BLaER1 (cell line): ENCODE measurements at regions not wholly inside any gene's neighbourhood (a gene's known extent, or its start where the extent isn't known, plus 50 kb on each side); places are given as distances from the start of the nearest gene placed in this dataset.

Source experiments
- H3K27ac ChIP-seq: shearing (Covaris generic); formaldehyde crosslinking; 2 replicates; pipeline ENCODE4 v1.8.1; 2022
- H3K27me3 ChIP-seq: shearing (Covaris generic); formaldehyde crosslinking; 2 replicates; pipeline ENCODE4 v1.8.1; 2022
- H3K36me3 ChIP-seq: shearing (Covaris generic); formaldehyde crosslinking; 2 replicates; pipeline ENCODE4 v1.8.1; 2022
- H3K4me1 ChIP-seq: shearing (Covaris generic); formaldehyde crosslinking; 2 replicates; pipeline ENCODE4 v1.8.1; 2022
- H3K4me2 ChIP-seq: shearing (Covaris generic); formaldehyde crosslinking; 2 replicates; pipeline ENCODE4 v1.8.1; 2022
- H3K4me3 ChIP-seq: shearing (Covaris generic); formaldehyde crosslinking; 2 replicates; pipeline ENCODE4 v1.8.1; 2022
- H3K9ac ChIP-seq: shearing (Covaris generic); formaldehyde crosslinking; 2 replicates; pipeline ENCODE4 v1.8.1; 2022
- H3K9me3 ChIP-seq: shearing (Covaris generic); formaldehyde crosslinking; 2 replicates; pipeline ENCODE4 v1.8.1; 2022
- H4K20me1 ChIP-seq: shearing (Covaris generic); formaldehyde crosslinking; 2 replicates; pipeline ENCODE4 v1.8.1; 2022
- Cebpa-rat ChIP-seq: shearing (Covaris generic); IDR thresholded peaks from 2 replicates; pipeline ENCODE4 v1.8.1; 2022

GRCh38 chr20:39210341-39211036 lies 248.3 kb downstream of the DHX35 start:
- no peaks in the 10 kb centered on the region for H4K20me1 ChIP-seq

GRCh38 chr20:39206899-39207564 lies 244.9 kb downstream of the DHX35 start:
- Histone ChIP-seq H3K4me1 (0 out of 2 replicates have a peak, but pooled peaks cover 4% of the 10 kb centered on the region), H3K4me2 (no peak overlapping the region), H4K20me1 (no peaks in the 10 kb centered on the region), H3K9me3 (peaks cover 5% of the 10 kb centered on the region; the same call in 1 of the 2 replicates), H3K27ac (no peak overlapping the region), H3K36me3 (no peaks in the 10 kb centered on the region), H3K9ac (no peak overlapping the region), H3K27me3 (no peaks in the 10 kb centered on the region), H3K4me3 (no peak overlapping the region)
- no peak for TF ChIP-seq Cebpa-rat

More at GRCh38 chr20:39210341-39211036, 248.3 kb downstream of the DHX35 start:
- Histone ChIP-seq H3K4me3 (no peak overlapping the region), H3K9ac (no peak overlapping the region), H3K9me3 (no peaks in the 10 kb centered on the region), H3K27me3 (no peaks in the 10 kb centered on the region), H3K4me2 (no peak overlapping the region), H3K27ac (no peak overlapping the region), H3K4me1 (0 out of 2 replicates have a peak, but pooled peaks cover 4% of the 10 kb centered on the region), H3K36me3 (no peaks in the 10 kb centered on the region)
- no peak for TF ChIP-seq Cebpa-rat

- Histone ChIP-seq H3K4me1 (no peaks in the 10 kb centered on the region), H3K36me3 (no peaks in the 10 kb centered on the region), H3K27ac (no peak overlapping the region), H3K9ac (no peak overlapping the region), H3K27me3 (no peaks in the 10 kb centered on the region), H4K20me1 (no peaks in the 10 kb centered on the region), H3K4me2 (no peak overlapping the region), H3K4me3 (no peak overlapping the region), H3K9me3 (no peaks in the 10 kb centered on the region)
- TF ChIP-seq Cebpa-rat, result no peak
Measured at GRCh38 chr20:39195582-39196021, 233.5 kb downstream of the DHX35 start.

GRCh38 chr20:39190666-39191570 lies 228.8 kb downstream of the DHX35 start:
- no peak overlapping the region for H3K4me3 ChIP-seq
- no peak overlapping the region for H3K4me2 ChIP-seq
- no peaks in the 10 kb centered on the region for H4K20me1 ChIP-seq
- no peaks in the 10 kb centered on the region for H3K36me3 ChIP-seq
- no peaks in the 10 kb centered on the region for H3K27me3 ChIP-seq
- H3K9me3 ChIP-seq, result peaks cover under 1% of the 10 kb centered on the region; the same call in 1 of the 2 replicates
- H3K9ac ChIP-seq, result no peak overlapping the region
- H3K4me1 ChIP-seq, result no peaks in the 10 kb centered on the region
- no peak overlapping the region for H3K27ac ChIP-seq
- no peak for TF ChIP-seq Cebpa-rat

GRCh38 chr20:39188266-39188765 lies 226.2 kb downstream of the DHX35 start:
- H3K27me3 ChIP-seq, result no peaks in the 10 kb centered on the region
- H3K9ac ChIP-seq, result no peak overlapping the region
- TF ChIP-seq Cebpa-rat, result no peak
- no peak overlapping the region for H3K4me2 ChIP-seq
- H3K27ac ChIP-seq, result no peak overlapping the region
- peaks cover 18% of the 10 kb centered on the region for H3K9me3 ChIP-seq
- no peak overlapping the region for H3K4me3 ChIP-seq
- H3K36me3 ChIP-seq, result no peaks in the 10 kb centered on the region
- no peaks in the 10 kb centered on the region for H3K4me1 ChIP-seq
- no peaks in the 10 kb centered on the region for H4K20me1 ChIP-seq

- H3K36me3 ChIP-seq, result no peaks in the 10 kb centered on the region
- H3K9ac ChIP-seq, result no peak overlapping the region
- peaks cover 18% of the 10 kb centered on the region for H3K9me3 ChIP-seq
- TF ChIP-seq Cebpa-rat, result no peak
- H3K27me3 ChIP-seq, result no peaks in the 10 kb centered on the region
- no peak overlapping the region for H3K4me3 ChIP-seq
- H3K4me2 ChIP-seq, result no peak overlapping the region
- no peaks in the 10 kb centered on the region for H3K4me1 ChIP-seq
- H3K27ac ChIP-seq, result no peak overlapping the region
- no peaks in the 10 kb centered on the region for H4K20me1 ChIP-seq
Measured at GRCh38 chr20:39181490-39181889, 219.3 kb downstream of the DHX35 start.

- no peak for TF ChIP-seq Cebpa-rat
- H3K4me2 ChIP-seq, result no peak overlapping the region
- no peak overlapping the region for H3K4me3 ChIP-seq
- no peak overlapping the region for H3K9ac ChIP-seq
- H3K27ac ChIP-seq, result no peak overlapping the region
- no peaks in the 10 kb centered on the region for H3K36me3 ChIP-seq
- H3K9me3 ChIP-seq, result no peaks in the 10 kb centered on the region
- H4K20me1 ChIP-seq, result no peaks in the 10 kb centered on the region
- no peaks in the 10 kb centered on the region for H3K27me3 ChIP-seq
- no peaks in the 10 kb centered on the region for H3K4me1 ChIP-seq
Measured at GRCh38 chr20:39176457-39176856, 214.3 kb downstream of the DHX35 start.

- no peak overlapping the region for H3K4me3 ChIP-seq
- H3K27ac ChIP-seq, result no peak overlapping the region
- H3K4me1 ChIP-seq, result no peaks in the 10 kb centered on the region
- H3K9ac ChIP-seq, result no peak overlapping the region
- H3K27me3 ChIP-seq, result no peaks in the 10 kb centered on the region
- no peak overlapping the region for H3K4me2 ChIP-seq
- no peaks in the 10 kb centered on the region for H3K9me3 ChIP-seq
- H3K36me3 ChIP-seq, result no peaks in the 10 kb centered on the region
- H4K20me1 ChIP-seq, result no peaks in the 10 kb centered on the region
- no peak for TF ChIP-seq Cebpa-rat
Measured at GRCh38 chr20:39170896-39171463, 208.8 kb downstream of the DHX35 start.

- TF ChIP-seq Cebpa-rat, result no peak
- Histone ChIP-seq H3K4me2 (no peak overlapping the region), H3K4me3 (no peak overlapping the region), H3K9ac (no peak overlapping the region), H3K9me3 (no peaks in the 10 kb centered on the region), H3K27ac (no peak overlapping the region), H4K20me1 (no peaks in the 10 kb centered on the region), H3K27me3 (no peaks in the 10 kb centered on the region), H3K36me3 (no peaks in the 10 kb centered on the region), H3K4me1 (no peaks in the 10 kb centered on the region)
Measured at GRCh38 chr20:39165099-39165498, 203.0 kb downstream of the DHX35 start.
